ENCODE measurements at regions not wholly inside any gene's neighbourhood (a gene's known extent, or its start where the extent isn't known, plus 50 kb on each side); places are given as distances from the start of the nearest gene placed in this dataset.
"Not testable (repeated sequence)": the region's sequence is repeated elsewhere in the genome, so short reads cannot be mapped to it uniquely, and the experiment has no call there.

DNA sequence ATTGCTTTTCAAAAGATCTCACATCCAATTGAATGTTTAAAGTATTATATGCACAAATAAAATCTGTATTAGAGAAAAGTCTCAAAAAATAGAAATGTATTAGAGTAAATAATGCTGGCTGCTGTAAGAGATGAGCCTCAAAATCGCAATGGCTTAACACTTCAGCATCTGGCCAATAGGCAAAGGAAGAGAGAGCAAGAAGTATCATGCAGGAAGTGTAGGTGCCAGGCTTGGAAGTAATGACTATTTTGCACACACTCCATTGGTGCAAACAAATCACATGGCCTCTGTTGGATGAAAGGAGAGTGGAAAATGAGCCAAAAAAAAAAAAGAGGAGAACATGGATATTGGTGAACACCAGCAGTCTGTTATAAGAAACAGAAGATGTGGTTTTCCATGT lies 193.0 kb upstream of the E2F8 start:
- no peak for DNase-seq (ENCODE audit: low read depth)

- DNase-seq (ENCODE audit: low read depth), result no peak
These were observed 192.6 kb upstream of the E2F8 start for GRCh38 chr11:19433367-19433766.

- no peak for DNase-seq (ENCODE audit: low read depth)
These were observed 191.8 kb upstream of the E2F8 start for GRCh38 chr11:19432370-19433061.

DNA sequence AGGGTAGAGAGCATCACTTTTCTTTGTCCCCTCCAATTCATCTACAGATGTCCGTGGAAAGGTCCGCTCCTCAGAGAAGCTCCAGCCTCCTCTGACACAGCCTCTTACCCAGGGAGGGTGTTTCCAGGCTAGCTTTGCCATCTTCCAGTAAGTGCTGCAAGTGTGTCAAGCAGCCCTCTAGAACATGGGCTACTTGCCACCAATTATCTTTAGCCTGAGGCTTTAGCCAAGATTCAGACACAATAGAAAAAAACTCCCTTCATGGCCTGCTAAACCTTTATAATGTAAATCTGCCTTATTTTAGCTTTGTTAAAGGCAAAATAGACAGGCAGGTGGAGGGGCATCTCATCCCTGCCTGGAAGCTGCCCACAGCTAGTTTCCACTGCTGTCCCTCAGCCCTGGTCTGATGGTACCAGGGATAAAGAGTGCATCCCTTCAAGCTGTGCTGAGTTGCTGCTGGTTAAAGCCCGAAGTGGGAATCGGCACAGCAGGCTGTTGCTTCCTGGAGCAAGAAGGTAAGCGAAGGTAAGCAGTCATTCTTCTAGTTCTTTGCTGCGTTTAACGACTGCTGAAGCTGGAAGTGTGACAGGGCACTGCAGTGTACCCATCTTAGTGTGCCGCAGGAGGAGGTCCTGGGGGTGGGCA lies 190.1 kb upstream of the E2F8 start:
- no peak for DNase-seq (ENCODE audit: low read depth)

- DNase-seq (ENCODE audit: low read depth), result no peak
These were observed 189.6 kb upstream of the E2F8 start for GRCh38 chr11:19430346-19430745.

DNA sequence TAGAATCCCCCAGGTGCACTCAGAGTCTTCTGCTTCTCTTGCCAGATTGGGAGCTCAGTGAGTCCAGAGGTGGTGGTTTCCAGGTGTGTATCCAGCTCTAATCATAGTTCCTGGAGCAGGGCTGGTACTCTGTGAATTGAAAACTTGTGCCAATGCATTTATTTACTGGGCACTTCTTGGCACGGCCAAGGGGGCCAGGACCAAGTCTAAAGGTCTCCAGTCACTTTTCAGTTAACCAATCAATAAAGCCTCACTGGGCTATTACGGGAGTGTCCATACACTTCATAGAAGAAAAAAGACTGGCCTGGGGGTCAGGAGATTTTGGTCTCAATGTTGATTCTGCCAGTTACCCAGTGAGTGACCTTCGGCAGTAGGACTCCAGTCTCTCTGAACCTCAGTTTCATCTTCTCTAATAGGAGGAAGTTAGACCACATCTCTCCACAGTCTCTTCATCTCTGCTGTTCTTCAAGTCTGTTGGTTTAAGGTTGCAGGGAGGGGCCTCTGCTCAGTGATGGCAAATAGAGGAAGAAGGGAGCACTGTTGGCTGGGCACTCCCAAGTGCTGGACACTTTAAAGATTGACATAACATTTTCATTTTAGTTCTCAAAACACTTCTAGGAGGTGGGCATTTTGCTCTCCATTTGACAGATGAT lies 188.5 kb upstream of the E2F8 start:
- DNase-seq (ENCODE audit: low read depth), result no peak

DNA sequence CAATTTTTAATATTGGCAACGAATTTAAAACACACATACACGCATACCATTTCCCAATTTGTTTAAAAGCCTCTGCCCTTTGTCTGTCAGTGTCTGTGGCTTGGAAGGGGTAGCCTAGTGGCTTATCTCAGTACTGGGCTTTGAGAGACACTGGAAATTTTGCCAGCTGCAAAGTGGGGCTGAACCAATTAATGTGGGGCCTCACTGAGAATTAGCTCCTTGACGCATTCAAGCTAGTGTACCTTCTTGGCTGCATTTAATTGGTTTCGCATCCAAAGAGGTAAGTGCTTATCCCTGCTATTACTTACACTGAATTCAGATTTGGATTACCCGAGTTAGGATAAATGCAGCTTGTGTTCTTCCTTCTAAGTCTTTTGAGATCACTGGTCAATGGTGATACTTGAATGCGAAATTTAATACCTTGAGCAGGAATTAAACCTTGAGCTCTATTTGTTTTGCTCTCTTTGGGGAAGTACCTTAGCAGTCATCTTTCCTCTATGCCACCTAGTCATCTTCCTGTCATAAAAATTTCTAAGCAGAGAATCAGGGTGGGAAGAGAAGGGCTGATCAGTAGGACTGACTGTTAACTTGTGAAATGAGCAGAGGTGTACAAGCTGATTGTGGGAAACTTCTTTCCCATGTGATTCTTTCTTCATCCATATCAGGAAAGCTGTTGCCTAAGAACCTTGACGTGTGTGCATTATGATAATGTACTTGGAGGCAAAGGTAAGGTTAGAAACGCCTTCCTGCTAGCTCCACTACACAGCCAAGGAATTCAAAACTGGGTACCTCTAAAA lies 187.7 kb upstream of the E2F8 start:
- no peak for DNase-seq (ENCODE audit: low read depth)

DNA sequence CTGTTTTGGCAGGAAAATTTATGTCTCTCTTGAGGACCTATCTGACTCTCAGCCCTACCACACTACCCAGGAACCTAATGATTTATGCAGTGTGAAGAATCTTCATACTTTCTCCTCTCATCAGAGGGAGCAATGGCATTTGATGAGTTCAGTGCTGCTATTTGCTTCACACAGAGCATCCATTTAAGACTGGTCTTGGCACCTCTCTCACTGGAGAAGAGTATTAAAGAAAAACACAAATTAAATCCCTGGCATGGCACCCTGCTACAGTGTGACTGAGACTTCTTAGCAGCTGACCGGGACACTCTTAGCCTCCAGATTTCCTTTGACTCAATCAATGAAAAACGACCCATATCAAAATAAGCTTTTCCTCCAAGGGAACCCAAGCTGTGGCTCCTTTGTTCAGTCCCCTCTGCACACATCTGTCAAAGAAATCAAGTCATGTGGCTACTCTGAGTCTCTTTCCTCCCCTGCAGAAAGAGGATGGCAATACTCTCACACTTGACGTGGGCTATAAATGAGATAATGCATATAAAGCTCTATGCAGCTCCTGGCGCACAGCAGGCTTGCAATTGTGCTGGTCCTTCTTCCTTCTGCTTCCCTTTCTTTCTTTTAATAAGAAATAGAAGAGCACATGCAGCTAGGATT lies 186.1 kb upstream of the E2F8 start:
- DNase-seq (ENCODE audit: low read depth), result no peak

DNA sequence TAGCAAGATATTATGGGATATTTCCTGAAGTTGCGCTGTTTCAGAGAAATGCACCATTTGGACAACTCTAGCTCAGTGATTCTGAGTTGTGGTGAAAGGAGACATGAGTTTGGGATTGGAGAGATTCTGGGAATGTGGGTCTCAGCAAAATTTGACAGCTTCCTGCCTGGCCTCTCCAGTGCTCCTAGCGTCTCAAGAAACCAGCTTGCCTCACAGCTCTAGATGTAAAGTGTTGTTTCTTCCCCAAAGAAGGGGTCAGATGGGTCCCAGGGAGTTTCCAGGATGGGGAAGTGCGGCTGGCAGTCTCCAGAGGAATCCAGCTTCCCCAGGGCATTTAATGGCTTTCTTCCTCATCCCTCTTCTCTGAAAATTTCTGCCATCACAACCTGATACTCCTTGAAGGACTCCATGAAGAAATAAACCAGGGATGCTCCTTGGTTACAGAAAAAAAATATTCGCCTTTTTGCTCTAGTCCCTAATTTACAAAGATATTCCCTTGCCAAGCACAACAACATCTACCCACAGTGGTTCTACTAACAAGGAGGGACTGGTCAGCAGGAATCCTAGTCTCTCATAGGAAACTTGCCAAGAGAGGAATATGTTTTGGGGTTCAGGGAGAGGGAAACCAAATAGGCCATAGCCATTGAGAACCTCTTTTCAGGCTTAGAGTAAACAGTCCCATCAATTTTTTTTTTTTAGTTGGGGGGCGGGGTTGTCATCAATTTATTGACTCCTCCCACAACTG lies 185.4 kb upstream of the E2F8 start:
- no peak for DNase-seq (ENCODE audit: low read depth)

- DNase-seq (ENCODE audit: low read depth), result no peak
These were observed 181.5 kb upstream of the E2F8 start for GRCh38 chr11:19422276-19422675.

DNA sequence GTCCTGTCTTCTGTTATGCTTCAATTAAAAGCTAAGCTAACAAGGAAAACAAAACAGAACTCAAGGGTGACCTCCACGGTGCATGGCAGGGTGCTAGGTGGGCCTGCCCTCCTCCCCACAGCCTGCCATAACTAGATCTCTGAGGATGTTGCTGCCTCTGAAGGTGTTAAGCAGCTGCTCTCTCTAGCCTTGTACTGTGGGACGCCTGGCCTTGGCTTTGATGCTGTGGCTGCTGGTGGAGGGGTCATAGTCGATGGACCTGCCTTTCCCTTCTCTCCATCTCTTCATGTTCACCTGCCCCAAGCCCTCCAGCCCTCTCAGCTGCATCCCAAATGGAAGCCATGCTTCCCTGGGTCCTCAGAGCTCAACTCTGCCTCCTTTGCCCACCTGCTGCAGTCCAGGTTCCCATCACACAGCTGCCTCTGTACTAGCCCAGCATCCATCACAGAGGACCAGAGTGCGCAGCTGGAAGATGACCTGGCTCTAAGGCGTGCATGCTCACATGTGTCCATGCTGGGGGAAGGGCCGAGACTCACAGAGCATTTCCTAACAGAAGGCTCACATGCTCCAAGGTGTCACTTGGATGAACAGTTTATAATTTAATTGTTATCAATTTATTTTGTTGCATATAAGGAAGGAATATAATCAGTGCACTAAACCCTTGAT lies 180.3 kb upstream of the E2F8 start:
- no peak for DNase-seq (ENCODE audit: low read depth)

DNA sequence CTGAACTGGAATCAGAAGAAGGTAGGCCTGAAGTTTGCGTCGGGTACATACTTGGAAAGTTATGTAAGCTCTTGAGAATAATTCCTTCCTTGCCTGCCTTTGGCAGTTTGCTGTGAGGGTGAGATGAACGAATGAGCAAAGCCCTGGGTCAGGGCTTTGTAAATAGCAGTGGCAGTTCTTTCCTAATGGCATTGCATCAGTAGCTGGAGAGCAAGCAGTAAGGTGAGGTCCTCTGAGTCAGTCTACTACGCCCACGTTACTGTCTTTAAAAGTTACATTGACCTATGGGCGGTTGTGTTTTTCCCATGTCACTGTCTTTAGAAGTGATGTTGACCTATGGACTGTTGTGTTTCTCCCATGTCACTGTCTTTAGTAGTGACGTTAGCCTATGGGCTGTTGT lies 179.1 kb upstream of the E2F8 start:
- DNase-seq (ENCODE audit: low read depth), result no peak

DNA sequence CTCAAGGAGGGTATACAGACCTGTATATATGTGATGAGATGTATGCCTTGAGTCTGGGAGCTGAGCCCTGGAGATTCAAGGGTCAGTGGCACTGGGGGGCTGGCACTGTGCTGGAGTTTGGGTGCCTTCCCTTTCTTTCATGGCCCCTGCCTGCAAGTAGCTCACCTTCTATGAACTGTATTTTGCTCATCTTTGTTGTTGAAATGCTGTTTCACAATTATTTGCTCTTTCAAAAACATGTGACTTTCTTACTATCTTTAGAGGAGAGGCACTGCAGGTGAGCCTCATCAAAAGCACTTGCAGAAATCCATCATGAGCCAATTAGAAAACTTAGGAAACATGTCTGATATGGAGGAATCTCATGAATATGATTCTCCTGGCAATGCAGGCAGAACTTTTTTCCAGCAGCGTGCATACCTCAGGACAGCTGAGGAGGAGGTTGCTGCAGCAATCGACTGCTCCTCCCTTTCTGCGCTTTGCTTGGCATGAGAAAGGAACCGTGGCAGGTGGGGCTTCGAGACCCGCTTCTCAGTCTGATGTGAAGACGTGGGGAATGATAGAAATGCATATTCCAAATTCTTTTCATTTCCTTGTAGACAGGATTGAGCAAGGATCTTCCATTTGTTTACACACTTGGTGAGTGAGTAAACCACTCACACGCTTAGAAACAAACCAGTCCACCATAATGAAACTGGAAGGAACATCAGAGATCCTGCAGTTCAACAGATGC lies 178.4 kb upstream of the E2F8 start:
- no peak for DNase-seq (ENCODE audit: low read depth)

DNA sequence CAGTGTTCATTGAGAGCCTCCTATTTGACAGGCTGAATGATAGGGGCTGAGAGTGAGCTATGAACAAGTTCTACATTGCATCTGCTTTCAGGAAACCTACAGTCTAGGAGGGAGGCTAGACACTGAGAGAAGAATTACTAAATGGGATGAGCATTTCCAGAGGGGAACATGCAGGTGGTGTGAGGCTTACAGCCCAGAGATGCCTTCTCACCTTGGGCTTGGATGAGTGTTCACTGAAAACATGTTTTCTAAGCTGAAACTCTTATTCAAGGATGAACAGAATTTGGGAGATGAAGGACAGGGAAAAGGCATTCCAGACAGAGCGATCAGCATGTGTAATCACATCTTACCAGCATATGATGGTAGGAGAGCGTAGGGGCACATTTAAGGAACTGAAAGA lies 177.5 kb upstream of the E2F8 start:
- no peak for DNase-seq (ENCODE audit: low read depth)

GRCh38 chr11:19412070-19412469 lies 171.3 kb upstream of the E2F8 start:
- not testable (repeated sequence) for DNase-seq (ENCODE audit: low read depth)

DNA sequence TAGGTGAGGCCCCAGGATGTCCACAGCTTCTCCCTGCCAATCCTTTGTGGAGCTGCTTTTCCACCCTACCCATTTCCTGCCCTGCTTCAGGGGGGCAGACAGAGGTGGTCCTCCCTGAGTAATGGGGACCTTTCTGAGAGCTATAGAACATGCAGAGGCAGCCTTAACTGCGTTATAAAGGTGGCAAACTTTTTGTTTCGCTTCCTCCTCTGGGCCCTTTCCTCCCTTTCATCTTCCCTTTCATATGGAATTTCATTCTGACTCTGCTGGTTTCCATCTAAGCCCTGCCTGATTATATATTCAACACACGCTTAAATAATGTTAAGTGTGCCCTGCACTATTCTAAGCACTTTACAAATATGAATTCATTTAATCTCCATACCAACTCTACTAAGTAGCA lies 169.3 kb upstream of the E2F8 start:
- no peak for DNase-seq (ENCODE audit: low read depth)

- DNase-seq (ENCODE audit: low read depth), result no peak
These were observed 168.6 kb upstream of the E2F8 start for GRCh38 chr11:19409307-19409706.

DNA sequence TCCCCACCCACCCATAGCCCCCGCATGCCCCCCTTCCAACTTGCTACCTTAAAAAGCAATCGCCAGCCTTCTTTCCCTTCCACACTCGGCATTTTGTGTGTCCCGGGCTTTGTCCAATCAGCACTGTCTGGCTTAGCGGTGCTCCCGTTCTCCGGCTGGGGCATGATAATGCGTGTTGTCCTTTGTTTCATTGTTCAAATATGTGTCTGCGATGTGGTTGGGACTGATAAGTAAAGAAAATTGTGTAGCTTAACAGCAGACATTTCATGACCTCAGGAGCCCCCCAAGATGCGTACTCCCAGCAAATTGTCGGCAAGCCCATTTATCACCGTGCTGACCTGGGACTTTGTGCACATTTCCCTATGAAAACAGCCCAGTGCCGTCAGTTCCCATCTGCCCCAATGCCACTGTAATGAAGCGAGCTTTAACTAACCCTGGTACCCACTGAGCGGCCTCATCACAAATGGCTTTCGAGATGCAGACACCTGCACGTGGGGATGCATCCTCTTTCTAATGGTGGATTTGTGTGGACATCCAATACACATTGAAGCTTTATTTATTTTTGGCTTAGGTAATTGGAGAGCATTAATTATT lies 167.0 kb upstream of the E2F8 start:
- DNase-seq (ENCODE audit: low read depth), result no peak

DNA sequence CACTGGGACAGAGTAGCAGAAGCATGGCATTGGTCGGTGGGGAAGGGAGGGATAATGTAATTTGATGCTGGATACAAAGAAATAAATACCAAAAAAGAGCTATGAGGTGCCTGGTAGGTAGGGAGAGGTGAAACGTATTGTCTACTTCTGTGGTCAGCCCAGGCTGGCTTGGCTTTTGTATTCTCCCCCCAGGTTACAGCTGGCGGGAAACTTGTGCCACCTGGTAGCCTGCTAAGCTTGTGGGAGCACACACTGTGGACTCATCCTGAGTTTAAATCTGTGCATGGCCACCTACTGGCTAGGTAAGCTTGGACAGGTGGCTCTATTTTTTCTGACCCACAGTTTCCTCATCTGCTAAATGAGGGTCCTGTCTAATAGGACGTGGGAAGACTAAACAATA lies 165.2 kb upstream of the E2F8 start:
- DNase-seq (ENCODE audit: low read depth), result no peak

DNA sequence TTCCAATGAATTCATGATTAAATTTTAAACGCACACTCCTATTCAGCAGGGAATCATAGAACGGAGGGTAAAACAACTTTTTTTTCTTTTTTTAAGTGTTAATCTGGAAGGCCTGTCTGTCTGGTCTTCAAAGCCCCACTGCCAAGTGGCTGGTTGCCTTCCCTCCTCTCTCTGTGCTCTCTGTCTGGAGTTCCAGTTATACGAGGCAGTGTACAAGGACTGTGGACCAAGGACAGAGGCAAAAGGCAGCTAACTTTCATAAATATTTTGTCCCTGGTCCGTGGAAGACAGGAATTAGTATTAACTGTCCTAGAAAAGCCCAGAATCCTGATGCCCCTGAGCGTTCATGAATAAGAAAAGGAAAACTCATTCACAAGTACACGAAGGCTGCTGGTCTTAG lies 164.0 kb upstream of the E2F8 start:
- no peak for DNase-seq (ENCODE audit: low read depth)

Data from forelimb muscle (tissue), 1 donor.